WI38 (cell line): ENCODE measurements at regions not wholly inside any gene's neighbourhood (a gene's known extent, or its start where the extent isn't known, plus 50 kb on each side); places are given as distances from the start of the nearest gene placed in this dataset.

Source experiments
- H3K4me3 ChIP-seq: 2 replicates; pipeline ENCODE4 v1.5.1; 2011; ENCODE audit warnings: low read depth, mild to moderate bottlenecking, control low read depth, low read length
- CTCF ChIP-seq: IDR thresholded peaks from 2 replicates; pipeline ENCODE4 v1.5.1; 2012; ENCODE audit warnings: low read depth, mild to moderate bottlenecking, control low read depth, low read length

GRCh38 chr3:187458921-187459320, 90.7 kb downstream of the RTP4 start:
- H3K4me3 ChIP-seq = no peak overlapping the region
- TF ChIP-seq CTCF = no peak

- H3K4me3 ChIP-seq = no peak overlapping the region
- no peak for TF ChIP-seq CTCF
These were observed 90.2 kb downstream of the RTP4 start for GRCh38 chr3:187458383-187458782.

- TF ChIP-seq CTCF = no peak
- no peak overlapping the region for H3K4me3 ChIP-seq
These were observed 88.1 kb downstream of the RTP4 start for GRCh38 chr3:187456250-187456649.

DNA sequence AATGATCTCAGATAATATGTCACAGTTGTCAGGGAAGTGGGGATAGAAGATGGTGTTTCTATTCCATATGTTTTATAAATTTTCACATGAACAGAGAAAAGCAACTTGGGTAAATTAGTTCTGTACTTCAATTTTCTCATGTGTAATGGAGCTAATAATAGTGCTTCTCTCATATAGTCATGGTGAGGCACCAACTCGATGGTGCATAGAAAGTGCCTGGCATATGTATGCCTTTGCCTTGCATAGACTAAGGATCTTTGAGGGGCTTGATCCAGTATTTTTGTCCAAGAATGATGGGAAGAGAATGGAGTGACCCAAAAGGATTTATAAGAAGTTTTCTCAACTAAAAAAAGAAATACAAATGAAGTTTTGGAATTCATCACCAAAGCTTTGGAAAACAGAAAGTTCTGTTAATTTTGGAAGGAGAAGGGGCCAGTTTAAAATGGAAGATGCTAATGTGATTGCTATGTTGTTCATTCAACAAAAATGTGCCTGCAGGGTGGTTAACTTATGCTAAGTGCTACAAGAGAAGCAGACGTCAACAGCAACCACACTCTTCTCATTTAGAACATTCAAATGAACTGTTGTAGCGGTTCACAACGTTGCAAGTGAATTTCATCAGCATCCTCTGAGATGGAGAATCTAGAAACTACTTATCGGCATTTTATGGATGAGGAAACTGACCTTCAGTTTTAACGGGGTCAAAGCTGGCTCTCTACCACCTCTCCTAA, 86.1 kb downstream of the RTP4 start:
- no peak for TF ChIP-seq CTCF
- no peak overlapping the region for H3K4me3 ChIP-seq

DNA sequence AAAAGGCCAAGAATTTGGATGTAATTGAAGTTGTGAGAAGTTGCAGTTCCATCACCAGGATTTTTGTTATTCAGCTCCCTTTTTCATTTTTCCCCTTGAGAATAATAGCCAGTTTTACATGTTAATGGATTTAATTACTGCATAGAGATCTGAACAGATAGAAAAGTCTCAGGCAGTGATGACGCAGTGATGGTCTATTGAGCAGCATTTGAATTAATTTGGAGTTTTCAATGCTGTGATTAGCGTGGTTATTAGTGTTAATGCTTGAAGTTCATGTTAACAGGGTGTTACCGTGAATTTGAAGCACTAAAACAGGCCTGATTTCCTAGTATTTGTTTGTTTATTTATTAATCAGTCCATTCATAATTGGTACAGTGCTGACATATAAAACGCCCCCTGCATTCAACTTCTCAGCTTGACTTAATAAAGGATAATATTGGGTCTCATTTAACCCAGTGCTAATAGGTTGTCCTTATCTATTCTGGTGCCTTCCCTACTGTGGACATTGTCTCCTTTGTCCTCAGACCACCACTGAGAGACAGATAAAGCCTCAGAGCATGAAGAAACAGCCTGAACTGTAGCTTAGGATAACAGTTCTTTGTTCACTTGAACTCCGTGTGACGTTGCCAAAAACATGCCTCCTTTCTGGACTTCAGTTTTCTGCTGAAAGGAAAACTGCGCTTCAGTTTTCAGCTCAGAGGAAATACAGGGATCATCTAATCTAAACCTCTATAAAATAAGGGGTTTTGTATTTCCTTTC, 82.4 kb downstream of the RTP4 start:
- no peak overlapping the region for H3K4me3 ChIP-seq
- no peak for TF ChIP-seq CTCF

GRCh38 chr3:187448674-187449073, 80.5 kb downstream of the RTP4 start:
- TF ChIP-seq CTCF = no peak
- H3K4me3 ChIP-seq = no peak overlapping the region

GRCh38 chr3:187447737-187448136, 79.6 kb downstream of the RTP4 start:
- no peak overlapping the region for H3K4me3 ChIP-seq
- no peak for TF ChIP-seq CTCF
